PC-9 (cell line): ENCODE measurements at regions not wholly inside any gene's neighbourhood (a gene's known extent, or its start where the extent isn't known, plus 50 kb on each side); places are given as distances from the start of the nearest gene placed in this dataset.

ENCODE experiments used
- BruUV-seq: library from RNA; stranded (reverse); fragments of 400-500 nt; replicated peaks from 2 replicates; lab custom pipeline; 2021; lab: Mats Ljungman, UMichigan
- CTCF ChIA-PET: fragments of 300-600 bp; sonication (Branson Sonifier 250); formaldehyde crosslinking; loops from one replicate; lab custom pipeline; 2022; ENCODE audit warnings: antibody characterized with exemption; lab: Charles Lee
- POLR2A ChIA-PET: fragments of 300-600 bp; sonication (Branson Sonifier 250); formaldehyde crosslinking; loops from one replicate; lab custom pipeline; 2022; ENCODE audit warnings: antibody characterized with exemption; ENCODE audit not compliant: unreplicated experiment; lab: Charles Lee
- DNase-seq, 2 experiments: peaks; one replicate each; pipeline versions ENCODE4 v3.0.0 to v3.0.0-alpha.2; 2015 to 2022; ENCODE audit warnings: mixed read lengths in 1 of 2
- H2AFZ ChIP-seq: fragments of 200-600 bp; sonication (generic); 2 replicates; pipeline ENCODE4 v1.8.1; 2017; ENCODE audit warnings: antibody characterized with exemption
- H3F3A ChIP-seq: fragments of 200-600 bp; sonication (generic); 2 replicates; pipeline ENCODE4 v1.8.1; 2017; ENCODE audit warnings: antibody characterized with exemption, mild to moderate bottlenecking, low read depth; ENCODE audit not compliant: insufficient read depth
- H3K27ac ChIP-seq: fragments of 200-600 bp; sonication (generic); 2 replicates; pipeline ENCODE4 v1.6.1; 2016; ENCODE audit warnings: mixed run types
- H3K27me3 ChIP-seq: fragments of 200-600 bp; sonication (generic); 2 replicates; pipeline ENCODE4 v1.6.1; 2016; ENCODE audit warnings: low read depth, mixed run types; ENCODE audit not compliant: insufficient read depth
- H3K36me3 ChIP-seq: fragments of 200-600 bp; sonication (generic); 2 replicates; pipeline ENCODE4 v1.6.1; 2016; ENCODE audit warnings: low read depth, mixed run types
- H3K4me1 ChIP-seq: fragments of 200-600 bp; sonication (generic); replicated peaks from 2 replicates; pipeline ENCODE4 v1.6.1; 2016; ENCODE audit warnings: mixed run types; ENCODE audit not compliant: insufficient read depth
- H3K4me2 ChIP-seq: fragments of 200-600 bp; sonication (generic); 2 replicates; pipeline ENCODE4 v1.6.1; 2017; ENCODE audit warnings: mixed run types
- H3K4me3 ChIP-seq: fragments of 200-600 bp; sonication (generic); 2 replicates; pipeline ENCODE4 v1.6.1; 2016; ENCODE audit warnings: mixed run types
- H3K79me2 ChIP-seq: fragments of 200-600 bp; sonication (generic); 2 replicates; pipeline ENCODE4 v1.6.1; 2017; ENCODE audit warnings: low read depth, mixed run types
- H3K9me2 ChIP-seq: fragments of 200-600 bp; sonication (generic); 2 replicates; pipeline ENCODE4 v1.8.1; 2017; ENCODE audit warnings: mild to moderate bottlenecking; ENCODE audit not compliant: insufficient read depth
- H3K9me3 ChIP-seq: fragments of 200-600 bp; sonication (generic); 2 replicates; pipeline ENCODE4 v1.8.1; 2016; ENCODE audit warnings: low read depth; ENCODE audit not compliant: insufficient read depth
- H4K20me1 ChIP-seq: fragments of 200-600 bp; sonication (generic); 2 replicates; pipeline ENCODE4 v1.8.1; 2017; ENCODE audit not compliant: insufficient read depth
- CTCF ChIP-seq: fragments of 200-600 bp; sonication (generic); conservative IDR thresholded peaks from 2 replicates; pipeline ENCODE4 v1.6.1; 2017; ENCODE audit warnings: mixed run types, antibody characterized with exemption, mild to moderate bottlenecking, moderate library complexity
- EZH2 ChIP-seq: fragments of 200-600 bp; sonication (generic); IDR thresholded peaks from 2 replicates; pipeline ENCODE4 v1.8.0; 2017; ENCODE audit warnings: antibody characterized with exemption, low read depth
- intact Hi-C: fragments of 100-400 bp; cut with micrococcal nuclease; formaldehyde crosslinking; loops from one replicate; pipeline ENCODE4 v1.10.0; 2022; ENCODE audit not compliant: unreplicated experiment

- POLR2A ChIA-PET = no interaction called here
- BruUV-seq = no TSS peak
- CTCF ChIA-PET = interaction anchor here (1.0 kb wide), 1 partner anchor 79 kb away, joined by 4 read pairs; no protein-coding TSS in a partner anchor
- Histone ChIP-seq H2AFZ (no peak overlapping the region), H3K9me3 (no peaks in the 10 kb centered on the region), H3K9me2 (no peaks in the 10 kb centered on the region), H3K4me3 (no peak overlapping the region), H3K4me2 (no peak overlapping the region), H4K20me1 (no peaks in the 10 kb centered on the region), H3F3A (peaks cover 8% of the 10 kb centered on the region; the same call in 1 of the 2 replicates), H3K4me1 (peaks cover 11% of the 10 kb centered on the region; the same call in 1 of the 2 replicates), H3K27ac (no peak overlapping the region), H3K36me3 (no peaks in the 10 kb centered on the region), H3K79me2 (no peaks in the 10 kb centered on the region), H3K27me3 (no peaks in the 10 kb centered on the region)
- TF ChIP-seq EZH2 (no peak), CTCF (no peak)
- intact Hi-C loops = no loop called here
- no peak for DNase-seq
Observed at GRCh38 chr7:121446526-121446925, 50.4 kb upstream of the FAM3C start.
